ENCODE measurements at regions not wholly inside any gene's neighbourhood (a gene's known extent, or its start where the extent isn't known, plus 50 kb on each side); places are given as distances from the start of the nearest gene placed in this dataset.

DNA sequence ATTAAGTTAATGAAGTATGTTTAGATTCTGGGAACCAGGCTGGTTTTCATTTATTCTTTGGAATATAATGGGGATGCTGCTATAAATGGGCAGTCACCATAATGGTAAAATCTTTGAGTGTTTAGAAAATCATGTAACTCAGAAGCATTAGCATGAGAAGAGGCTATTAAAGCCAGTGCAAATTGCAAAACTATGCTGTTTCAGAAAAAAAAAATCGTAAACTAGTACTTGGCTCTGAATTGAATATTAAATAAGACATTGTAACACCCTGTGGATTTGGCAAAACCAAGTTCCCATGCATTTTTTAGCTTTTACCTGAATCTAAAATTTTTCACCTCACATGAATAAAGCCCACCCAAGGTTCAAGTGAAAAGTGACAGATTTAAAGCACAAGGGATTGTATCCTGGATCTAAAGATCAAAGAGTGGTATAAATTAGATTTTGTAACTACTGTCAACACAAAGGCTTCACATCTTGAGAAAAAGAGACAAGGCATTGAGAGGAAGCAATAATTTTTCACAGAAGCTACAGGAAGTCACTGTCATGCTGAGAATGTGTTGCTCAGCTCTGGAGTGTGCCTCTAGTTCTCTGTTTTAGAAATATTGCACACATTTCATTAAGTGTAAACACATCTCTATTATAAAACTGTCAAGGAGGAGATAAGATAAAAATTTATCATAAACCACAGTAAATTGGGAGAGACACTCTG, 142.2 kb downstream of the ABCA8 start:
- DNase-seq: no peak

DNA sequence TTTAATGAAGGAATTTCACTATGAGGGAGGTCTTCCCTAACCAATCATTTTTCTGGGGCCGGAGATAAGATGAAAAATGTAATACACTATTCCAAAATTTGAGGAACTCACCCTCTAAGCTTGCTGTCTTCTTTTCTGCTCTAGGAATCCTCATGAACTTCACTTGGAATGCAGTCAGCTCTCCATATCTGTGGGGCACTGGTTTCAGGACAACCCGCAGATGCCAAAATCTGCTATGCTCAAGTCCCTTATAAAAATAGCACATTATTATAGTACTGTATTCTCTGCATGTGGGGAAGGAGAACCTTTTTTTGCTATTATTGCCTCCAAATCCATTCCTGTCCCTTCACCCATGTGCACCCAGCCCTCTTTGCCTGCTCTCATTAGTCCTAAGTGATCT, 146.0 kb downstream of the ABCA8 start:
- no peak for DNase-seq

DNA sequence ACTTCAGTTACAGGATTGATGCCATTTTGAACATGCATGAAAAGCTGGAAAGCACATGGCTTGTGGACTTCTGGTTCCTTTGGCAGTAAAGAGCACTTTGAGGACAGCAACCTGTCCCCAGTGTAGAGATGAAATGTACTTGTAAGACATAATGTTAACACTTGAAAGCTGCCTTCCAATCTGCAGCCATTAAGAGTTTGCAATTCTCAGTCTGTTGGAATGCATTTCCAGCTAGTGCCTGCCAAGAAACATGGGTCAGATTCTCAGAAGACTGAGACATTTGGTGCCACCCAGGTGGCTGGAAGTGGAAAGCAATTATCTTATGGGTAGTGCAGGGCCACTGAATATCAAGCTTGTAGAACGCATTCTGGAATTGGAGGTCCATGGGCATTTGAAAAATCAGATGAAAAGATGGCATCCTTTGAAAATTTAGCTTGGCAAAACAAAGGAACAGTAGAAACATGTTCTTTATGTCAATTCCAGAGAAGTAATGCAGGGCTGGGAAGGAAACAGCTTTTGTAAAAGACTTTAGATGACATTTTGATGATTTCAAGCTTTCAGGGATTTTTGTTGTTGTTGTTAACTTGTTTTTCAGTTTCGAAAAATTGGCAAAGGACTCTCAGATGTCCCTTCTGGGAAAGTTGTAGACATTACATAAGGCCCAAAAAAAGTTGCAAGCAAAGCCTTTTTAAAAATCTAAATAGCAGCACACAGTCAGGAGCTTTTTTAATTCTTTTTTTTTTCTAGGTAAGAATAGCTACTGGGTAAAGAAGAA, 147.0 kb downstream of the ABCA8 start:
- DNase-seq: no peak

DNA sequence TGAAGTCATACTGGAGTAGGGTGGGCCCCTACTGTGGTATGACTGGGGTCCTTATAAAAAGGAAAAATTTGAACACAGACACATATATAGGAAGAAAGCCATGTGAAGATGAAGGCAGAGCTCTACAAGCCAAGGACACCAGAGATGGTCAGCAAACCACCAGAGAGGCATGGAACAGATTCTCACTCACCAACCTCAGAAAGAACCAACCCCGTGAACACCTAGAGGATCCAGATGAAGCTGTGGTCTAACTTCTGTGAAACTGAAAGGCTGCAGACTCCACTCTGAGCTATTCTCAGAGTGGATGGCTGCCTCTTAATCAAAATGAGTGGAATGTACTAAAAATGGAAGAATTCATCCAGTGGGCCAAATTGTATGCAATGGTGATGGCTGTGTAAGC, 149.6 kb downstream of the ABCA8 start:
- DNase-seq: no peak

DNA sequence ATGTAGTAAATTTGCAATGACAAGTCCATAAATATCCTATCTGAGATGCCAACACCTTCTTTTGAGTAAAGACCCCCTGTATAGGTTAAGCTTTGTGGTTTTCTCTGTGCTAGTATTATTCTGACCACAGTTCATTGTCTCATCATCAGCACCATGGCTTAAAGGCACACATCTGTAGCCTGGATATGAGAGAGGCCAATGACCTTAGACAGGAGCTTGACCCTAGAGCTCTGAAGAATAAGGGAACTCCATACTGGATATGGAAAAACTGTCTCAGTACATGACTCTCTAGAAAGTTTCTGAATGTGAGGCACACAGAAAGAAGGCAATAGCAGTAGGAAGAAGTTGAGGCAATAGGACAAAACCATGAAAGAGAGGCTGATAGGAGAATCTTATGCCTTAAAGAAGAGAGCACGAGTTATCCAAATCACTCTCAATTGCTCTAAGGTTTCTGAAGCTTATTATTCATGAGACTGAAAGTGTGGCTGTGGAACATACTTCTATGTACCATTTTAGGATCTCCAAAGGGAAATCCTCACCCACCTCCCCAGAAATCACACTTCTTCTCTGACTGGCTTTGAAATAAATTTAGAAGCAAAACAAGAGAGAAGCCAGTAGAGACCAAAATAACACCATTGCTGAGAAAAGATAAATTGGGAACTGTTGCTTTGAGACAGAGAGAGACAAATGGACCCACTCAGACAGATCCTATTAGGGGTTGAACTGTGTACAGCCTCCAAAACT, 150.2 kb downstream of the ABCA8 start:
- DNase-seq: no peak

DNA sequence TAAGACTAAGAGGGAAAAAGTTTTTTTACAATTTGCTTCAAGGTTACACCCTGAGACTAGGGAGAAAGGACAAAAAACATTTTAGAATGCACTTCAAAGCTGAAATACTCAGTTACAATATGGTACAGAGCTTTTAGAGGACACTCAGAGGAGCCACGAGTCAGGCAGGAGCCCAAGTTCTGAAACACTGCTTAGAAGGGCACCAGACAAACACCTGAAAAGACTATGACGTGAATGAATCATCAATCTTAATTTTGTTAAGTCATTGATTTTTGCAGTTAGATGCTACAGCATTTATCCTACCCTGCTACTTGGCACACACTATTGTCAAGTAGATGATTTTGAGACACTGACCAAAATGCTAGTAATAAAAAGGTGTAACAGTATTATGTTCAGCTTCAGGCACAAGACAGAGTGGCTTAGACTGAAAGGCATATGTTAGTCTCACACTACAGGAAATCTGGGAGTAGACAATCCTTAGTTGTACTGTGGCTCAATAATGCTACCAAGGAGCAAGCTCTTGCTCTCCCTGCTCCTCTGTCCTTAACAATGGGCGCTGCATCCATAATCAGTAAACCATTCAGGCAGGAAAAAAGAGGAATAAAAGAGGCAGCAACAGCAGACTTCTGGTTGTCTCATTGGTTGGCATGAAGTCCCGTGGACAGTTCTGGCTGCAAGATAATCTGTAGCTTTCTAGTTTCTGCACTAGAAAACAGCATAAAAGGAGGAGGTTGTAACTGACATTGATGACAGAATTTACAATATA, 151.8 kb downstream of the ABCA8 start:
- no peak for DNase-seq

DNA sequence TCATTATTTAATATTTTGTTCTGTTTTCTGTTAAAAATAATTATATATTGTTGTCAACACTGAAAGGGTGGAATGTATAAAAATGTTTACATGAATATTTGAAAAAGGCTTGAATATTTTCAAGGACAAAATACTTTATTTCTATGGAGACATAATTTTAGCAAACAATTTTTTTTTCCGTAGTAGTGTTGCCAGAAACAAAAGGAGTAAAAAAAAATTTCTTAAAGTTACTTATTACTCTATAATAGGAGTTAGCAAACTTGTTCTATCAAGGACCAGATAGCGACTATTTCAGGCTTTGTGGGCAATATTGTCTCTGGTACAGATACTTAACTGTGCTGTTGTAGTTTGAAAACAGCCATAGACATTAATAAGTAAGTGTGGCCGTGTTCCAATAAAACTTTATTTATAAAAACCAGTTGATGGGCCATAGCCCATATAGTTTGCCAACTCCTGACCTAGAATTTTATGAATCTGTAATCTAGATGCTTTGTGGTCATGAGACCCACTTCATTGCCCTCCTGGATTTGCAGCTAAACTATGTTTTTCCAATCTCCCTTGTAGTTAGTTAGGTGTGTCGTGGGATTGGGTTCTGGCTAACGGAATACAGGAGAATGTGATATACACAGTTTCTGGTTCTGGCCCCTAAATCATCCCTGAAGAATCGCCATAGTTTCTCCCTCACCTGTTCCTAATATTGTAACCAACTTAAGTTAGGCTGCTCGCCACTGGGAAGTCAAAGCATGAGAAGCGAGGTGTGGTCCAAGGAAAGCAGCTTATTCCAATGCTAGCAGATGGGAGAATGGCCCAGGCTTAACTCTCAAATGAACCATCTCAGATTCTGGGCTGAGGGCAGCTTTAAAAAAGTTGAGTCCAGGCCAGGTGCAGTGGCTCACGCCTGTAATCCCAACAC, 153.6 kb downstream of the ABCA8 start:
- DNase-seq: no peak

DNA sequence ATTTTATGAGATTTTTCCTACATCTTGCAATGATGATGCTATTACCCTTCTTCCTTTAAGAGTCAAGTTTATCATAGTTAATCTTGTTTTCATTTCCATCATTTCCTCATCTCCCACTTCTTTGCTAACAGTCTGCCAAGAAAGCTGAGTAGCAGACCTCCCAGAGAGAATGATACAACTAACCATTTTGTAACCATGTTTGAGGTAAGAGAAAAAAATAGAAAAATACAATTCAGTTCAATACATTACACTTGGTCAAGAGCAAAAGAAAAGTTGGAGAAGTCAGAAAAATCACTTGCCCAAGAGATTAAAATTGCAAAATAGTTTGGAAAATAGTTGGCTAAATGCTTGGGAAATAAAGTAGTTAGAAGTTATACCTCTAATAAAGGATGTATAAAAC, 154.4 kb downstream of the ABCA8 start:
- DNase-seq: no peak

DNA sequence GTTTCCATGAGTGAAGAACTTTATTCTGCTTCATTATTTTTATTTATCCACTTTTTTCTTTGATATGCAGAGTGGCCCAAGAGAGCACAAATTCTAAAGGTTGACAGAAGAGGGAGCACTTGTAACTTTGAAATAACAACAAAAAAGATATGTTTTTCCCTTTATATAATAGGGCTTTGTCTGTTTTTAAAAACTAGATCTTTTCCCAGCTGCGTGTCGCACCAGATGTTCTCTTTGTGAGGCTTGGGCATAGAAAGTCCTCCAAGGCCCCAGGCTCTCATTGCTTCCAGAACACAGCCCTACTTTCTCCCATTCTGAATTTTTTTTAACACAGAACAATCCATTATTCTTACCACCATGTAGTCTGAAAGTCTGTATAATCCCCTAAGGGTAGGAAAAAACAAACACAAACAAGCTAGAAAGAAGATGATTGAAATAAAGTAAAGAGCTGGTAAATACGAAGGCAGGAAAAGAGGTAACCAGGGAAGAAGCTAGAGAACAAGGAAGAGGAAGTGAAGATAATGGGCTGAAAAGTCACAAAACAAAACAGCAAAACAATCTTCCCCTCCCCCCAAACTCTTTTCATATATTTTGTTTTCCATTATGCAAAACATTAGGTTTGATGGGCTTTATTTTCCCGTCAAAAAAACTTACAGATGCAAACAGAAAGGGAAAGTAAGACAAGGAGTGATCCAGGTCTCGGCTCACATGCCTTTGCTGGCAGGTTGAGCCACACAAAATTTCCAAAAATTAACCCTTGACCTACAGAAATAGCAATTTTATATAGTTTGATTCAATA, 160.4 kb downstream of the ABCA8 start:
- DNase-seq: no peak

DNA sequence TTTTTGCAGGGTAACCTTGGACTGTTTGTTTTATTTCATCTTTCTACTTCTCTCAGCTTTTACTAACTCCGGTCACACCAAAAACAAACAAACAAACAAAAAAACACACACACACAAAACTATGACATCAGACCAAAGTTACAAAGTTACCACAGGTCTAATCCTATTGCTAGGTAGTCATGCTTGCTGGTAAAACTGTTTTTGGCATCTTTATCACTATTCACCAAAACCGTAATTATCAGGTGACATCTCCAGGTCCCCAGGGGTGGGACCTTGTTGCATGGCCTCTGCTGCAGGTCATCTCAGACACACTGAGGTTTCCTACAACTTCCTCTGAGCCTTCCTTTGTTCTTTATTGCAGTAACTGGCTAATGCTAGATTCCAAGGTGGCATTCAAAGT, 162.3 kb downstream of the ABCA8 start:
- DNase-seq: no peak

DNA sequence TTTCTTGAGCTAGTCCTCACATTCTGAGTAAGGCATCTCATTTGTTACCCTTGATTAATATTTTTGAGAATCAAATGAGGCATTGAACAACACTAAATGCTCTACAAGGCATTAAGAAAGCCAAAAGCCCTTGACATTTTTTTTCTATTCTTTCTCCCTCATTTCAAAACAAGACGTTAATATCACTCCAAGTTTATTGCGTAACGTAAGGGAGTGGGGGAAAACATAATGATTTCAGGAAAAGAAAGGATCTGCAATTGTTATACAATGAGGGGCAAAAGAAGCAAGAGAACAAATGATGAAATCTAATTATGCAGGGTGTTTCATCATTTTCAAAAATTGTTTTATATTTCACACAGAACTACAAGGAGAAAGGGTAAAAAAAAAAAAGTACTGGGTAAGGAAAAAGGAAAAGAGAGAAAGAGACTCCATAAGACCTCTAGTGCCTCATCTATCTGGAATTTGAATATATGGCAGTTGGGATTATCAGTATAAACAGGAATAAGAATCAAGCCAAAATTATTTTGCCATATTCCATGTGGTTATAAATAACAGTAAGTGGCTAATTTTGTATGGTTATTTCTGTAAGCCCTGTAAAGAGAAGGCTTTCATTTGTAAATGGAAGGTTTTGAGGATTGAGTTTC, 163.0 kb downstream of the ABCA8 start:
- no peak for DNase-seq

DNA sequence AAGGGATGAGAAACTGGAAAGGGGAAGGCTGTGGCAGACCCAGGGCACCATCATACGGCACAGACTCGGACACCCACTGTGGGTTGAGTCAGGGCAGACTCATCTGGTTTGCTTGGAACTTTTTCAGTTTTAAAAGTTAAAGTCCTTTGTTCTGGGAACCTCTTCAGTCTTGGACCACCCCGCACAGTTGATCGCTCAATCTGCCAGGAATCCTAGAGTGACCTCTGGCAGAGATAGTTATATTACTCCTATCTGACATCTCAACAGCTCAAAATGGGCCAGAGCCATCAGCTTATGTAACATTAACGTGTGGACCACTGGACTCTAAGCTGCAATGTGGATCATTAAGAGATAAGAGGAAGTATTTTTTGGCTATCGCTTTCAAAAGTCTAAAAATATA, 164.3 kb downstream of the ABCA8 start:
- no peak for DNase-seq

DNA sequence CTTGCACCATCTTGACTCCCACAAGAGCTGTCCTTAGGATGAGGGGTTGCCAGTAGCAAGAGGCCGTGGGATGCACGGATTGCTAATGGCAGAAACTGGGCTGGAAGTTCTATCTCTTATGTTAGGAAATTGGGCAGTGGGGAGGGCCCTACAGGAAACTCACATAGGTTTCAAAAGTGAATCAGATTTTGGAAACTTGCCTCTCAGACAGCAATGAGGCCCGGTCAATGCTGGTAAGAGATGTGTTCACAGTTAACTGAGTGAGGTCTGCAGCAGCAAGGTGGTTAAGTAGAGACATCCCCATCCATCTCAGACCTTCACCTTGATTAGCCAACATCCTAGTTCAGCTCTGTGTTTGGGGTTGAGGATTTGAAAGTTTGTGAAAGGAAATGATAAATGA, 164.7 kb downstream of the ABCA8 start:
- no peak for DNase-seq

DNA sequence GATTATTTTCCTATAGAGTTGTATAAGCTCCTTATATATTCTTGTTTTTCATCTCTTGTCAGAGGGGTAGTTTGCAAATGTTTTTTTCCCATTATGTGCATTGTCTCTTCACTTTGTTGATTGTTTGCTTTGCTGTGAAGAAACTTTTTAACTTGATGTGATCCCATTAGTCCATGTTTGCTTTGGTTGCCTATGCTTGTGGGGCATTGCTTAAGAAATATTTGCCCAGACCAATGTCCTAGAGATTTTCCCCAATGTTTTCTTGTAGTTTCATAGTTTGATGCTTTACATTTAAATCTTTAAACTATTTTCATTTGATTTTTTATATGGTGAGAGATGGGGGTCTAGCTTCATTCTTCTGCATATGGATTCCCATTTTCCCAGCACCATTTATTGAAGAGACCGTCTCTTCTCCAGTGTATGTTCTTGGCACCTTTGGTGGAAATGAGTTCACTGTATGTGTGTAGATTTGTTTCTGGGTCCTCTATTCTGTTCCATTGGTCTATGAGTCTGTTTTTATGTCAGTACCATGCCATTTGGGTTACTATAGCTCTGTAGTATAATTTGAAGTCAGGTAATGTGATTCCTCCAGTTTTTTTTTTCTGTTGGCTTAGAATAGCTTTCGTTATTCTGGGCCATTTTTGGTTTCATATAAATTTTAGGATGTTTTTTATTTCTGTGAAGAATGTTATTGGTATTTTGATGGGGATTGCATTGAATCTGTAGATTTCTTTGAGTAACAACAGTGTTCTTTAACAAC, 165.8 kb downstream of the ABCA8 start:
- no peak for DNase-seq

DNA sequence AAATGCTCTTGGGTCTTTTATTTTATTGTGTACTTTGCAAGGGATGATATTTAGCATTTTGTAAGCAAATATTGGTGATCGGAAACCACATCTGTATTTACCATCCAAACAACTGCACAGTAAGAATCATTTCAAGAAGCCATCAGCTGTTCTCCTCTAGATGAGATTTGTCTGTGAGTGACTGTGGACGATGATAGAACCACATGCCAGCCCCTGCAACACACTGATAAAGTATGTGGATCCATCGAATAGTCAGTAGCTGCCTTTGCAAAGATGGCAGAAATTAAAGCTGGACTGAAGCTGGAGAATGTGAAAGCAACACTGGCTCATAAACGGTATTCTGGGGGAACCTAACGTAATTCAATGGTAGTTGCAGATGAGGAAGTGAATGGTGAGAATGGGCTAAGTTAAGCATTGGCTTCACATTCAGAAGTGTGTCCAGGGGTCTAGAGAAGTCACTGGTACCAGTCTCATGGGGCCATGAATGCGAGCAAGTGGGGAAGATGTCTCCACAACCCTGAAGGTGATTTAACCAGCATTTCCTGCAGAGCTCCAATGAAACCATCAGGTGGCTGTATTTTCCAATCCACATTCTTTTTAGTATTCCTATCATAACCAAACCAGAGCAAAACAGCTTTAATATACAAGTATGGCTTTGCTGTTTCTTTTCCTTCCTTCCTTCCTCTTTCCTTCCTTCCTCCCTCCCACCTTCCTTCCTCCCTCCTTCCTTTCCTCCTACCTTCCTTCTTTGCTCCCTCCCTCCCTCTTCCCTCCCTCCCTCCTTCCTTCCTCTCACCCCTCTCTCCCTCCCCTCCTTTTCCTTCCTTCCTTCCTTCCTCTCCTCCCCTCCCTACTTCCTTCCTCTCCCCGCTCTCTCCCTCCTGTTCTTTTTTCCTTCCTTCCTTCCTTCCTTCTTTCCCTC, 169.4 kb downstream of the ABCA8 start:
- no peak for DNase-seq

DNA sequence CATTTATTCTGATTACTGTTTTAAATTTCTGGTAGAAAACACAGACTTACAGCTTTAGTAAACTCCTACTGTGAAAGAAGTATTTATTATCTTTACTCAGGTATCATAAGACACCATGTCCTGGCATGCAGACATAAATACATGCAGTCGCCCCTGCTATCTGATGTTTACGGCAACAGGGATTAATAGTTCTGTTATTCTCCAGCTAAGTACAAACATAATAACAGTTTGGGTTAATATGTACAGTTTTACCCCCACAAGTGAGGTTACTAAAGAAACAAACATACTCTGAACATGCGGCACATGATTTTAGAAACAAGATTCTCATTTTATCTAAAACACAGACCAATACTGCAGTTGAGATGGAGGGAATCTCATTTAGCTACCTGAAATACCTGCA, 170.8 kb downstream of the ABCA8 start:
- DNase-seq: no peak

DNA sequence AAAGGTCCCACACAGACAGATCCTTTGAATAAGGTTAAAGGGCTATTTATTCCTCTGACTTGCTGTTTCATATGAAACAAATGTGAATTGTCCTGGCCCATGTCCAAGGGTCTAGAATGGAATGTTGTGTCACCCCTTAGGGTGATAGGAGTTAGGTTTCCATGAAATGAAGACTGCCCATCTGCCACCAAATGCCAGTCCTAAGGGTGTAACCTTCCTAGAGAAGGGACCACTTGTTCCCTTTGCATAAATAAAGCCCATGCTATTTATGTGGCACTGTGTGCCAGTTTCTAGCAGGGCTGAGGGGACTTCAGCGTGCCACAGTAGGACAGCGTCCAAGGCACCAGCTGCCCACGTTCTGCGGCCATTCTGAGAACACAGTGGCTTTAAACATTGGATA, 171.3 kb downstream of the ABCA8 start:
- no peak for DNase-seq

DNA sequence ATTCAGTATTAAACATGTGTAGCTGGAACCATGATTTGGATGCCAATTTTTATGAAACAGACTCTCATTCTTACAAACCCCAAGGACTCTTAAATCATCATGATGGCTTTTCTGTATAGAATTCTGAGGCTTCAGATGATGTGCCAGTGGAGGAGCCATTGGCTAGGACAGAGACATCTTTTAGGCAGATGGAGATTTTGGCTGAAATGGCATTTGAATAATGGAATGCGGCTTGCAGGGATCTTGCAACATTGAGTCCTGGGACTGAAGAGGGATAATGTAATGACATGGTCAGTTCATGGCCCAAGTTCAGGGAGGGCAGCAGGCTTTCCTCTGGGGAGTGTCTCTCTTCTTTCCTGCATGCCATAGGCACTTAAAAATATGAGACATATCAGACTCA, 172.4 kb downstream of the ABCA8 start:
- DNase-seq: no peak

DNA sequence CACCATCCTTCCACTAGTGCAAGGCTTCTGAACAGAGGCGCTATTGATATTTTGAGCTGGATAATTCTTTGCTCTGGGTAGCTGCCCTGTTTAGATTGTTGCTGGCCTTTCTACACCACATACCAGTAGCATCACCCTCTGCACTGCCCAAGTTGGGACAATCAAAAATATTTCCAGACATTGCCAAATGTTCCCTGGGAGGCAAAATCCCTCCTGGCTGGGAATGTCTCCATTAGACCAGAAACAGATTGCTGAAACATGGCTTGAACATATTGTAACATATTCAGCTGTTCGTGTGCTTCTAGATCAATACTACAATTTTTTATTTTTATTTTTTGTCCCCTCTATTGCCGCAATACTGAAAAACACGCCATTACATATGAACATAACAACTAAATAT, 174.6 kb downstream of the ABCA8 start:
- no peak for DNase-seq

Measured in GF-D8 (cell line).